22Rv1 (cell line): ENCODE measurements at regions not wholly inside any gene's neighbourhood (a gene's known extent, or its start where the extent isn't known, plus 50 kb on each side); places are given as distances from the start of the nearest gene placed in this dataset.

Source experiments
- CTCF ChIP-seq: fragments of 450-650 bp; IDR thresholded peaks from 2 replicates; pipeline ENCODE4 v1.5.1; 2017; ENCODE audit warnings: mild to moderate bottlenecking
- ZFX ChIP-seq: fragments of 450-650 bp; IDR thresholded peaks from 2 replicates; pipeline ENCODE4 v1.6.1; 2017; ENCODE audit warnings: antibody characterized with exemption, borderline replicate concordance

- TF ChIP-seq CTCF (no peak), ZFX (no peak)
These were observed 211.4 kb upstream of the DDX18 start for GRCh38 chr2:117603060-117603459.
